GM21367 (cell line): ENCODE measurements at regions not wholly inside any gene's neighbourhood (a gene's known extent, or its start where the extent isn't known, plus 50 kb on each side); places are given as distances from the start of the nearest gene placed in this dataset.

Experiments used
- ATAC-seq: cut with Tn5 transposase; IDR thresholded peaks from one replicate; pipeline ENCODE4 v1.9.1; 2021; ENCODE audit not compliant: unreplicated experiment

DNA sequence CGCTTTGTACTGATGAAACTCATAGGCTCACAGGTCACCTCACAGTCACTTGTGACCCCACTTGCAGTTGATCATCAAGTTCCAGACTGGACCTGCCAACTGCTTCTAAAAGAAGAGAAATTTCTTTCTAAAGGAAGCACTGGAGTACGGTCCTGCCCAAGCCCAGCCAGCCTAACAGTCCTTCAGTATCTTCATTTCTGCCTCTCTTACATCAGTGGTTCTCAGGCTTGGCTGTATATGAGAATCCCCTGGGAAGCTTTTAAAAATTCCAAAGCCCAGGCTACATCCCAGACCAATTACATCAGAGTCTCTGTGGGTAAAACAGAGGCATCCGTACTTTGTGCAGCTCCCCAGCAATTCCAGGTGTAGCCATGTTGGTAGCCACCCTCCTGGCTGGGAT, 282.1 kb downstream of the NFIB start:
- ATAC-seq, result no peak

DNA sequence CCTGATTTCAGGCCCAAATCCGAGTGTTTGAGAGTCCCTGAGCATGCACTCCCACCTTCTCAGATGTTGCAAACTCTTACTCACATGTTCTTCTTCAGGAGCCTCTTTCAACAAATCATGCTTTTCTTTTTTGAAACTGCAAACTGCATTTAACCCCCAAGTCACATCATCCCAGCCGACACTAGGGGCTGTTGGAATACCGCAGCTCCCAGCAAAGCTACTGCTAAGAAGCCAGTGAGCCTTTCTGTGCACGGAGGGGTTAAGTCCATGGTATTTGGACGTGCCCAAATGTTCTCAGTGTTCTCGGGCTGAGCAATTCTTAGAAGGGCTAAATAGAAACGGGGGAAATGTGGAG, 282.9 kb downstream of the NFIB start:
- ATAC-seq, result no peak

DNA sequence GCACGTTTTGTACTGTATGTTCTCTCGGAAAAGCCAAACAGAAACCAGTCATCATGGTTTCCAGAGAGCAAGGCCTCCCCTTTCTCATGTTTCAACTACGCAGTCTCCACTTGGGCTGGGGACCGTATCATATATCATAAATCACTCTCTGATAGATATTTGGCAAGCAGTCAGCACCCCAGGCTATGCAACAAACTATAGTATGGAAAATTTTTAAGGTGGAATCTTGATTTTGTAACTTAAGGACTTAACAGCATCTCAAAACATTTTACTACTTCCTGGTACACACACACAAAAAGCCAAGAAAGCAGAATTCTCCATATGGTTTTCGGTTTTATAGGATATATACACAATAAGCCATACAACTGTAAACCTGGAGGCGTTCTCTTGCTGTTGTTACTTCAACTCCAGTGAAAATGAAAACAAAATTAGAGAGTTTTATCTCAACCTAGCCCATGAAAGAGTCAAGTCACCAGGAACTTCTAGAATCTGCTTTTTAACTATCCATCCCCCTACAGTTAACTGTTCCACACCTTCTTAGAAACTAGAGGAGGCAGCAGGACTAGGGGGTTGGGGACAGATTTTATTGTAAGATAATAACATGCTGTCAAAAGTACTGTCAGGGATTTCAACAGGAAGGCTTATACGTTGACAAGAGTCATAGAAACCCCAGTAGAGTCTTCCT, 283.4 kb downstream of the NFIB start:
- no peak for ATAC-seq

DNA sequence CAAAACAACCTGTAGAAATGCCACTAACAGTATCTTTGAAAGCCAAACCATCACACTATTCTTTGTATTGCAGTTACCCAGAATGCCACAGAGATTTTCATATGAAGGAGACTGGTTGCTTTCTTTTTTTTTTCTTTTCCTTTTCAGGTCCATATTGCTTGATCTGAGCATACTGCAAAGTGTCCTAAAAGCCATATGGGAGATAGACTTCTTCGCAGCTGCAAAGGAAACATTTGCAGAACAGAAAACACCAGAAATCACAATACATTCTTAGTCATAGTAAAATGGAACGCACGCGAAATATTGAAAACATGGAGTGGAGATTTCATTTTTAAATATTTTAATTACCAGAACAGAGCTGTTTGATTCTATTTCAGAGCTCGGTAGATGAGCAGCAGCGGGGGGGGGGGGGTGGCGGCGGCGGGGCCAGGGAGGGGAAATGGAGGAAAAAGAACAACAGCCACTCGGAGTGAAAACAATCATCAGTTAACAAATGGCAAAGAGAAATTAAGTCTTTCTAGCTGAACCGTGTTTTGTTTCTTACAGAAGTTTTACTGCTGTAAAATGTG, 284.1 kb downstream of the NFIB start:
- ATAC-seq, result no peak

DNA sequence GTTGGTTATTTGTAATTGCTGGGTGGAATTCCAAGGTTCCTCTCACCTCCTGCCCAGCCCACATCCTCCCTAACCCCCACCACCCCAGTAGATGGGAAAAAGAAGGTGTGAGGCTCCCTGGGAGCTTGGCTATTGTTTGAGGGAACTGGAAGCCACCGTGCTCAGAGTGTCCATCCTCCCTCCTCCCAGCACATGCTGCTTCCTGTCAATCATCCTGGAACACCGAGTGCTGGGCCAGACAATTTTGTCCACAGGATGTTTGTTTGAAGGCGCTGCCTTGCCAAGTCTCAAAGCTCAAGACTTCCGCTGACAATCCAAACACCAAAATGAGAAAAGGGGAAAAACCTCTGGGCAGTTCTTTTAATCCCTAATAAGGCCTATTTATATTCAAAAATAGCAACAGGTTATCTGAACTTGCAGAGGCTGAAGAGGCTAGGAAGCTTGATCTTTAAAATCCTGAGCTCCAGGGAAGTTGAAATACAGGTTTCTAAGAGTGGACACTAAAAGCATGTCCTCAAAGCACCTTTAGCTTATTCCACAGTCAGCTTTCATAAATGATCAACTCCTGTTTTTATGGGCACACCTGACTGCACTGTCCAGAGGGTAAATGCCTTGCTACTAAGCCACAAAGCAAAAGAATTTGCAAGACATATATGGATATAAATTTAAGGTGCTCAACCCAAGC, 286.7 kb downstream of the NFIB start:
- no peak for ATAC-seq

DNA sequence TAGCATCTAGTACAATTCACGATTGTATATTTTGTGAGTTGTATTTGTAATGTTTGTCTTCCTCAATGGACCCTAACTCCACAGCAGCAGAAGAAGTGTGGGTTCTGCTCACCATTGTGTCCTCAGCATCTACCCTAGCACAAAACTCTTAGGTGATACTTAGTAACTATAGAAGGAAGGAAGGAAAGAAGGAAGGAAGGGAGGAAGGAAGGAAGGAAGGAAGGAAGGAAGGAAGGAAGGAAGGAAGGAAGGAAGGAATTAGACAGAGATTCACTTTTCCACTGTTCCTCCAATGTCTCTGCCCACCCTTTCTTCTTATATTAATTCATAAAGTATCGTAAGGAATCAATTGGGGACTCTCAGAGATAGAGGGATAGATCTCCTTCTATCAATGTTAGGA, 288.2 kb downstream of the NFIB start:
- ATAC-seq, result no peak

DNA sequence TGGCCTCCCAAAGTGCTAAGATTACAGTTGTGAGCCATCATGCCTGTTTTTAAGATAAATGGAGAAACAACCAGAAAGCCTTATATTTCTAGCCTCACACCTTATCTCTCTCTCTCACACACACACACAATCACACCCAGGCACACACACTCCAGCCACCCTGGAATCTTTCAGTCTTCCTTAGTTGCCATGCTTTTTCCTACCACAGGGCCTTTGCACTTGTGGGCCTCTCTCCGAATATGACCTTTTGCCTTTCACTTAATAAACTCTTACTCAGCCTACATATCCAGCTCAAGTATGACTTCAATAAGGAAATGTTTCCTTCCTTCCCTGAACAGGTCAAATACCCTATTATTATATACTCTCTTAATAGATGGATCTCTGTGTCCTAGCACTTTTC, 290.7 kb downstream of the NFIB start:
- ATAC-seq, result no peak

DNA sequence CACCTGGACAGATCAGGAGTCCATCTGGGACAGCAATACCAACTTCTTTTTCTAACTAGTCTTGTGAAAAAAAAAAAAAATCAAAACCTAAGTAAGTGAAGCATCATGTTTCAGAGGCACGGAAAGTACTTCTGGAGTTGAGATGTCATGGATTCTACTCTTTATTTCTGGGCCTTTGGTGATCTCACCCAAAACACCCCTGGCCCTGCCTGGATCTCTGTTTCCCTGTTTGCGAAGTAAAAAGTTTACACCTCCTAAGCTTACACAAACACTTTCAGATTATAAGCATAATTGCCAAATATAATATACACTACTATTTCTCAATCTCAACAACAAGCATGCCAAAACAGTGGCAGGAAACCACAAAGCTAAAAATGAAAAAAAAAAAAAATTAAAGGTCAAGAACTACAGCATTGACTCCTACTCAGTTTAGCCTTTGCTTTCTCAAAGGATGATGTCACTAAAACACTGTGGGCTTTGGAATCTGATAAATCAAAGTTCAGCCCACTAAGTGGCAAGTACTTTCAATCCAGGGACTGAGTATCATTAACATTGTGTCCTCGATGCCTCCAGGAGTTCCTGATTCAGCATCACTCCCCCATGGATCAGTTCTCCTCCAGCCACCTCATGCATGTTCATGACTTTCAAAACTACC, 291.9 kb downstream of the NFIB start:
- no peak for ATAC-seq

DNA sequence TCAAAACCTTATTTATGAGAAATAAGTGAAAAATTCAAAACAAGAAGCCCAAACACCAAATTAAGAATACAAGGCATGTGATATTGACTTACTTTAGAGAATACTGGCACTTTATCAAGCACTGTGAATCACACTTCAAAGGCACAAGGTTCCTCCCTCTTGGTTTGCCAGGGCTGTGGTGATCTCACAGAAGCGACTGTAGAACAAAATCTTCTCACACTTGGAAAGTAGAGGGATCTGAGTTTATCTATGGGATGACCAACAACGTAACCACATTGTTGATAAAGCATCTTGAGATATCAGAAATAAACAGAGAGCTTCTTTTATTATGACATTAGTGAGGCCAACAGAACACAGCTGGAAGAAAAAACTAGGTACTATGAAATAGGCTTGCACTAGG, 295.9 kb downstream of the NFIB start:
- ATAC-seq, result no peak

DNA sequence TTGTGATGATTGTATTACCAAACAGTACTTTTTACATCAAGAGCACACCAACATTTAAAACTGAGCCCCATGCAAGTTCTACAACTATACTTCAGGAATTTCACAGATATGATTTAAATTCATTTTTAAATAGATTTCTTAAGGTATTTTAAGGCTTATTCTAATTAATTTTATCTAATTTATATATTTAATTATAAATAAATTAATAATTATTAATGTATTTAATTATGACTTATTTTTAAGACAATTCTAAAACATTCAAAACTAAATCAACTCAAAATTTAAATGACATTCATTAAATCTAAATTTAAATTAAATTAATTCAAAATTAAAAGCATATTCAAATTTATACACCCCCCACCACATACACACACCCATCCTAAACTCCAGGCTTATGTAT, 299.2 kb downstream of the NFIB start:
- no peak for ATAC-seq

DNA sequence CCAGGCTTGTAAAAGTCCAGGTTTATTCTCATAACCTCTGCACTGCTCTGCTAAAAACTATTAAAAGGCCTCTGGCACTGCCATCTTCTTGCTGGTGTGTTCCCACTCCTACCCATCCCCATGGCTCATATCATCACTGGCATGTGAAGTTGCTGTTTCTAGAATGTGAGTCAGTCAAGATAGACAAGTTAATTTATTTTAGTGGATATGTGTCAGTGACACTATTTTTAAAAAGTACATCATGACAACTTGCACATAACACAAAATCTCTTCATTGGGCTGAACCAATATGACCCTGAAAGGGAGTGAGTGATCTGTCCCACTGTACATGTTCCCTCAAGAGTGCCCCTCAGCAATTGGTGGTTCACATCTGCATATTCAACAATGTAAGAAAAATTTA, 299.7 kb downstream of the NFIB start:
- ATAC-seq, result no peak

DNA sequence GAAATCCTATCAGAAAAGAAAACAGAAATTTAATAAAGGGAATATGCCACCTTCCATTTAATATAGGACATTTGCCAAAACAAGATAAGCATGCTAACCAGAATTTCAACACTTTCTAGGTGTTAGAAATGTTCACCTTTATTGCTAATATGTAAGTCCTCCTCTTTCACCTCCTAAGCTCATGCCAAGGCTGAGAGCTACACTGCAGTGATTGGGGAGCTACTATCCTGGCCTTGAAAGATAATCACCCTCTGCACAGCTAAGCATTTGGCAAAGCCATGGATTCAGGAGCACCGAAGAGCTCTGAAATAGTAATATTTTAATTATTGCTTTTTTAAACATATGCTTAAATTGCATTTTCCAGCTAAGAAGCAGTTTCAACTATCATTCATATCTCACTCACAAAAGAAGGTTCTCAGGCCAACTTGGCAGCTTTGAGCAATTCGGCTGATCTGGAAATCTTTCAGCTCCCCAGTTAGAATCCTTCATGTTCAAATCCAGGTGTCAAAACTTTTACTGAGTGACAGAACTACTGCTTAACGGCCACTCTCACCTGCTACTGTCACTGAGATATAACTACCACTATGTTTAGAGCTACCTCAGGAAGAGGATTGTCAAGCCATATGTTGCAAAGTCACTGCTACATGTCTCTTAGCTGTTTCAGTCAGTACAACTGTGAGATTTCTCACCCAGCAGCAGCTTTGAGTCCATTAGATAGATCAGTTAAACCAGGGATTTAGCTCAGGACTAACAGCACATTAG, 302.0 kb downstream of the NFIB start:
- no peak for ATAC-seq

DNA sequence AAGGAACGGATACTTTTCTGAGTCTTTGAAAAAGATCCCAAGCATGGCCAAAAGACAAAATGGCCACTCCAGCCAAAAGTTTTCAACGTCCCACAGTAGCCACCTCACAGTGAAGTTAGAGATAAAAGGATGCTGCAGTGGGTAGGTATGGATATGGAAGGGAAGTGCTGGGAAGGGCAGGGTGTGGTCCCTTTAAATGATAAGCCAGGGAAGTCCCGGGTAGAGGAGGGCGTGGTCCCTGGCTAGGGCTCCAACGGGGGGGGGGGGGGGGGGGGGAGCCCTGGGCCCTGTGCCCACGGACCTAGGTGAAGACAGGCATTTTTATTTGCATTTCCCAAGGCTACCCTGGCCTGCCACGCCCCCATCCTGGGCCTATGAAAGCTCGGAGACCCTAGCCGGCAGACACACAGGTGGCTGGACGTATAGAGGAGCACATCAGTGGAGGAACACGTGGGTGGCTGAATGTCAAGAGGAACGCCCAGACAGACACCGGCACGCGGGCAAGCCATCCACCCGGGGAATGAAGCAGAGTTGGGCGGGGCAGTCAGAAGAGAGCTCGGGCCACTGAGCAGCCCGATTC, 306.7 kb downstream of the NFIB start:
- no peak for ATAC-seq

DNA sequence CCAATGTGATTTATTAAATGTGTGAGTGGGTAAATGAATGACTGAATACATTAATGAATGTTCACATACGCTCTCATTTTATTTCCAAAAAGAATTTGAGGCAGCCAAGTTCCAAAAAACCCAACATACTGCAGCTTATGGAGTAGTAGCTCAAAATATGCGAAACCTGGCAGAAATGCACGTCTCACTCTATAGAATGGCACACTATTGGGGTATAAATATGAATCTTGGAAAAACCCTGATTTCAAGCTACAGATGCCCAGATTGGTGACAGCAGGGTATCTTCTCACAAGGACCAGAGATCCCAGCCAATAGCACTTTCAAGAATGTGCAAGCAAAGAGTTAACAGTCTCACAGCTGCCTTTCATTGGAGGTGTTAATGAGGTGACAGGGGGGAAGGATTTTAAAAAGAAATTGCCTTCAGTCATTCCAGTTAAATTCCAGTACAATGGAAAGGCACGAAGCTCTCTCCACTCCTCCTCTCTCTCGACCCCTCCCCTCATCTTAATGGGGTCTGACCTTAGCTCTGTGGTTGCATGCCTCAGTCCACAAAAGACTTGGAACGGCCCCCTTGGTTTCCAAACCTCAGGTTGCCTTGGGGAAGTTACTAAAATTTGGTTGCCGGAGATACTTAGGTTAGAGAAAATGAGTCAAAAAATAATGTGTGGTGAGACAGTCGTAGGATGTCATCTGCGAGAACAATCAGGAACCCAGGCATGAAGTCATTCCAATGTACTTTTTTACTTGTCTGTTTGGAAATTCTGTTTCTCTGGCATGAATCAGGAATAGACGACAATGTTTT, 307.4 kb downstream of the NFIB start:
- no peak for ATAC-seq

DNA sequence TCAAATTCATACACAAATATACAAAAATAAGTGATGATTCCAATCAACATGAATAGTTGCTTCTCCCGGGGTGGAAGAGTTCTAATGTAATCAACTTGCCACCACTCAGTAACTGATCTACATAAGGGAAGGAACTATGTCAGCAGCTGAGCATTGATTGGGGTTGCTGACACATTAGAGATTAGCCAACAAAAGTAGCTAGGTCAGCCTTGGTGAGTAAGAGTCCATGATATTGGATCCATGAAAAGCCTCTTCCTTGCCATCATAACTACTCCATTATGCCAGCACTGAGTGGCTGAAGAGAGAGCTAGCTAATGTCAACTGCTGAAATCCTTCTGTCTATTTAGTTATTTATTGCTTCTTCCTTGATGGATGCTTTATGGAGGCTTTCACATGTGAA, 309.8 kb downstream of the NFIB start:
- ATAC-seq, result no peak

DNA sequence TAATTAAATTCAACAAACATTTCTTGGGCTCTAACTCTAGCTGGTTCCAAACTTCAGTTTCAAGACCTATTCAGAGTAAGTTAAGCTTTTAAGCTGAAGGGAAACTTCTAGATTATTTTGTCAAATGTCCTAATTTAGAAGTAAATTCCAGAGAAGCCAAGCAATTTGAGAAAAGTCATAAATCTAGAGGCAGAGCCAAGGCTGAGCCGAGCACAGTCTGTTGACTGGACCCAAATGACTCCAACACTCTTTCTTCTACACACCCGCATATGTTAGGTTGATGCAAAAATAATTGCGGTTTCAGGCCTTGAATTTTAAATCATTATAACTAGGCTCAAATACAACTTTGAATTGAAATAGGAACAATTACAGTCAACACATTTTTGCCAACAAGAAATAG, 319.7 kb downstream of the NFIB start:
- ATAC-seq, result no peak

DNA sequence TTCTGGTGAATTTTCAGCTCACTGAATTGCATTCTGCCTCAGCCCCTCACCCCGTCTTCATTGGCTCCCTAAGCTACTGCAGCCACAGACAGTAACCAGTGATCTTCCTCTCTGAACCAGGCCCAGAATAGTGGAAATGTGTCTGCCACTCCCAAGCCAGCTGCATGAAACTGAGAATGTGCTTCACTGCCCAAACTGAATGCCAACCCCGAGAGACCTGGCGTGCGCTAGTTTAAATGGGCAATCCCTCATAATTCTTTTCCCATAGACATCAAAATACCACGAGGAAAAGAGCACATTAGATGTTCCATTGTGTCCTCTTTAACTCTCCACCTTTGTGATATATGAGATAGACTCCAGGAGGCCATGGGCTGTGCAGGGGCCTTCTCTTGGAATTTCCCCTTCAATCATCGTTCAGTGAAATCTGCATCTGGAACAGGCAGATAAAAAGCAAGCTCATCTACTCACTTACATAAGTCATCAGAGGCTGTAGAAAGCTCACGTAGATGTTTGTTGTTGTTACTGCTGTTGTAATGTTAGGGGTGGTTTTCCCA, 320.2 kb downstream of the NFIB start:
- ATAC-seq, result no peak

DNA sequence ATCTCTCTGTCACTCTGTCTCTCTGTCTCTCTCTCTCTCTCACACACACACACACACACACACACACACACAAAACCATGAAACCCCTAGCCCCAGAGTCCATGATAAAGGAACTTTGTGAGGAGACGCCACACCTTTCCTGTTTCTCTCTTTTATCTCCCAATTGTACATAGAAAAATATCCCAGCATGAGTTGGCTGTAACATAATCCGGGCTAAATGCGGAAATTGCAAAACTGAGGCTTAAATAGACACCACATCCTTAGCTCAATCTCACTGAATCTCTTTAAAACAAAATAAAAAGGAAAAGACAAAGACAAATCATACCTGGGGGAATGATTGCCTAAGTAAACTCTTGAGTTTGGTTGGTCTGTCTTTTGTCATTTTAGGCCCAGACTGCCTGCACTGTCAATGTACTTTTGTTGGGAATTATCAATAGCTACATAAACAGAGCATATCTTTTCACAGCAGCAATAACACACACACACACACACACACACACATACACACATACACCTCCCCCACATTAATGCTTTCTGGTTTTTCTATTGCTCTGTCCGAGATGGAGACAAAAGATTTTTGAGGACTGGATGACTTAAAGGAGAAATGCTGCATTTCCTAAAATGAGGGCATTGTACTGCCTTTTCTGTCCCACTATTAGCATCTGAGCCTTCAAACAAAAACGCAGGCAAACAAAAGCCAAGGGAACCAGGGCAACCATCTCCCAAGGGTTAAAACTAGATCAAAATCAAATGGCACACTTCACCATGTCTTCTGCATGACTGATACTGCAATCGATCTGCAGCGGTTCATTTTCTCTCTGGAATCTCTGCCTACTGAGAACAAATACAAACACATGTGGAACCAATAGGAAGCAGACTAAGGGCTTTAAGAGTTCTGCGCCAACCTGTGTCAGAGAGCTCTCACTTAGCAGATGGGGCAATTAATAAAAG, 321.5 kb downstream of the NFIB start:
- ATAC-seq, result no peak

DNA sequence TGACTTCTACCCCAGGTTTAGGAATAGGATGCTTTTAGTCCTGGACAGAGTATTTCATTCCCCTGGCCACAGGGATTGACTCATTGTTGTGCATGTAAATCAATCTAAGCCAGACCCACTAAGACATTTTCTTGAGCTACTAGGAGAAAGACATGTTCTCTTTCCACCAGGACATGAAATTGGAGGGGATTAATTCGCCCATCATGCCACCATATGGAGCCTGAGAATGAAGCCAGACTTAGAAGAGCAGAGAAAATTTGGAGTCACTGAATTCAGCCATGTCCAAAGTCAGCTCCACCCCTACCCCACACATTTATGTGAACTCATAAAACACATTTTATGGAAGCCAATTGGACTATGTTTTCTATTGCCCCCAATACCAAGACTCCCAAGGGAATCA, 322.5 kb downstream of the NFIB start:
- no peak for ATAC-seq
